ENCODE measurements at regions not wholly inside any gene's neighbourhood (a gene's known extent, or its start where the extent isn't known, plus 50 kb on each side); places are given as distances from the start of the nearest gene placed in this dataset.

DNA sequence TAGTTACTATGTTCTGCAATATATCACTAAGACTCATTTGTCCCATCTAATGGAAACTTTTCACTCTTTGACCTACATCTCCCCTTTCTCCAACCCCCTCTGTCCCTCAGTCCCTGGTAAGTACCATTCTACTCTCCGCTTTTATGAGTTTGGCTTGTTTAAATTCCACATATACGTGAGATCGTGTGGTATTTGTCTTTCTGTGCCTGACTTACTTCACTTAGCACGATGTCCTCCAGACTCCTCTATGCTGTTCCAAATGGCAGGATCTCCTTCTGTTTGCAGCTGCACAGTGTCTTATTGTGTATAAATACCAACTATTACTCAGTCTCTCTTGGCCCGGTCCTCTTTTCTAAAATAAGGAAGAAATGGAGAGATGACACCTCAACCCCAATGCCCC lies 205.4 kb upstream of the NTM start:
- Histone ChIP-seq H3K36me3 (ENCODE audit: control insufficient read depth, insufficient read depth, low read length) (no peaks in the 10 kb centered on the region), H3K79me2 (ENCODE audit: control insufficient read depth, insufficient read depth, low read length) (no peaks in the 10 kb centered on the region)

DNA sequence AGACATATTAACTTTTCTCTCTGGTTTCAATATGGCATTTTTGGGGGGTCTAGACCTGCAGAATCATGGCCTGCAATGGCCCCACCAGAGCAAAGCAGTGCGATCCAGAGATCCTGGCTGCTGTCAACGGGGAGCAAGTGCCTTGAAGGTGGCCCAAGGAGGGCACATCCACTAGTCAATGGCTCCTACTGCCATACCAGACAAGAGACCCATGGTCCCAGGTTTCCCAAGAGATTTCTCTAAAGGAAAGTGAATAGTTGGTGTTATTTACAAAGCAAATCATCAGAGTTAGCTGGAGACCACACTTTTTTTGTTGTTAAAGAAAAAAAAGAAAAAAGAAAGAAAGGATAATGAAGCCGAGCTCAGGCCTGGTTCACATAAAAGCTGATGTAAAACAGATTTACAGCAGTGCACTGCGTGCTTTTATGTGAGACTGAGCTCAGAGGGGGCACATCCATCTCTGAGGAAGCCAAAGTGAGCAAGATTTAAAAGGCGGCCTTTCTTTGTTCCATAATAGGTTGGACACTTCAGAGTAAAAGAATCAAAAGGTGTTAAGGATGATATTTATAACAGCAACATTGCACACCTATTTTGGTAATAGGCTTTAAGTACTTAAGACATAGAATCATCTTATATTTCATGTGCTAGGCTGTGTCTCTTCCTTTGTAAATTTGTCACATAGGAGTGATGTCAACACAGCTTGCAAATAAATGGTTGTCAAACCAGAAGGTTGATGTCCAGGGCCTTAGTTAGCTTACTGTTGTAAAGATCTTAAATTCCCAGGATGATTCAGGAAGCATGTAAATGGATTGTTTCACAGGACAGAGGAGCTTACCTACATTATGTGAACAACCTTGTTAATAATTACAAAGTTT lies 201.3 kb upstream of the NTM start:
- Histone ChIP-seq H4K5ac (ENCODE audit: low read length) (no peak overlapping the region), H3K18ac (ENCODE audit: low read length) (no peak overlapping the region), H3K4me3 (ENCODE audit: low read length) (no peak overlapping the region), H3K4ac (ENCODE audit: low read depth, low read length) (no peak overlapping the region), H2BK15ac (replicated peaks; ENCODE audit: low read depth) (no peak overlapping the region), H3K27ac (ENCODE audit: low read depth, low read length) (no peak overlapping the region), H3K56ac (ENCODE audit: low read length) (no peak overlapping the region), H3K79me1 (ENCODE audit: low read length) (no peaks in the 10 kb centered on the region), H3K36me3 (ENCODE audit: control insufficient read depth, insufficient read depth, low read length) (no peaks in the 10 kb centered on the region), H3K27me3 (ENCODE audit: insufficient read depth, low read length, poor library complexity) (no peaks in the 10 kb centered on the region), H3K4me2 (ENCODE audit: low read length) (no peak overlapping the region), H2AK5ac (ENCODE audit: low read length) (no peak overlapping the region), H2BK5ac (ENCODE audit: low read length) (no peak overlapping the region), H3K9ac (ENCODE audit: low read length) (no peak overlapping the region), H4K8ac (ENCODE audit: low read depth, low read length) (no peak overlapping the region), H3K23ac (ENCODE audit: low read length) (no peak overlapping the region), H3K79me2 (ENCODE audit: control insufficient read depth, insufficient read depth, low read length) (no peaks in the 10 kb centered on the region), H3K4me1 (ENCODE audit: control insufficient read depth, low read depth, low read length) (peaks cover 1% of the 10 kb centered on the region), H2BK120ac (ENCODE audit: low read depth, low read length) (no peak overlapping the region)
- no peak for DNase-seq
- no CpG with 5 or more reads among the region's 5 CpGs for WGBS (ENCODE audit: extremely low coverage, insufficient coverage, low lambda C conversion rate)

More for the DNA sequence above, 205.4 kb upstream of the NTM start:
- Histone ChIP-seq H3K4me2 (ENCODE audit: low read length) (no peak overlapping the region), H3K4ac (ENCODE audit: low read depth, low read length) (no peak overlapping the region), H3K27ac (ENCODE audit: low read depth, low read length) (no peak overlapping the region), H3K4me1 (ENCODE audit: control insufficient read depth, low read depth, low read length) (no peaks in the 10 kb centered on the region), H4K8ac (ENCODE audit: low read depth, low read length) (no peak overlapping the region), H3K9ac (ENCODE audit: low read length) (no peak overlapping the region), H3K56ac (ENCODE audit: low read length) (no peak overlapping the region), H2AK5ac (ENCODE audit: low read length) (no peak overlapping the region), H2BK5ac (ENCODE audit: low read length) (no peak overlapping the region), H3K4me3 (ENCODE audit: low read length) (no peak overlapping the region), H2BK120ac (ENCODE audit: low read depth, low read length) (no peak overlapping the region), H3K18ac (ENCODE audit: low read length) (no peak overlapping the region), H3K79me1 (ENCODE audit: low read length) (no peaks in the 10 kb centered on the region), H3K23ac (ENCODE audit: low read length) (no peak overlapping the region), H3K27me3 (ENCODE audit: insufficient read depth, low read length, poor library complexity) (no peaks in the 10 kb centered on the region), H2BK15ac (replicated peaks; ENCODE audit: low read depth) (no peak overlapping the region), H4K5ac (ENCODE audit: low read length) (no peak overlapping the region)
- no peak for DNase-seq
- no CpG with 5 or more reads among the region's 5 CpGs for WGBS (ENCODE audit: extremely low coverage, insufficient coverage, low lambda C conversion rate)

DNA sequence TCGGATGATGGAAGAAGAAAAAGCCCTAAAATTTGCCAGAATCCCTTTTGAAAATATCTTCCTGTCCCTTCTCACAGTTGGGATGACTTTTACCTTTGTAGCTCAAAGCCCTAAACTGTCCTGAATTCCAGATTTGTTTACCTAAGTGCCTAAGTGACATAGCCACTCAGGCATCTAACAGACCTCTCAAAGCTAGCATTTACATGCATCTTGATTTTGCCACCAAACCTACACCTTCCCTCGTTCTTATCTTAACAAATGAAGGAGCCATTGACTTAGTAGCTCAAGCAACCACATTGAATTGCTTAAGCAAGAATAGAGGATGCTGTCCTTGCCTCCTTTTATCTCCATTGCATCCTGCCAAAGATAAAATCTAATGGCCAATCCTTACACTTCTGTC lies 198.4 kb upstream of the NTM start:
- Histone ChIP-seq H2BK120ac (ENCODE audit: low read depth, low read length) (no peak overlapping the region), H3K23ac (ENCODE audit: low read length) (no peak overlapping the region), H4K8ac (ENCODE audit: low read depth, low read length) (no peak overlapping the region), H2BK5ac (ENCODE audit: low read length) (no peak overlapping the region), H3K18ac (ENCODE audit: low read length) (no peak overlapping the region), H2BK15ac (replicated peaks; ENCODE audit: low read depth) (no peak overlapping the region), H3K79me2 (ENCODE audit: control insufficient read depth, insufficient read depth, low read length) (no peaks in the 10 kb centered on the region), H3K56ac (ENCODE audit: low read length) (no peak overlapping the region), H3K4ac (ENCODE audit: low read depth, low read length) (no peak overlapping the region), H3K4me3 (ENCODE audit: low read length) (no peak overlapping the region), H2AK5ac (ENCODE audit: low read length) (no peak overlapping the region), H3K27ac (ENCODE audit: low read depth, low read length) (no peak overlapping the region), H3K27me3 (ENCODE audit: insufficient read depth, low read length, poor library complexity) (no peaks in the 10 kb centered on the region), H3K79me1 (ENCODE audit: low read length) (no peaks in the 10 kb centered on the region), H4K5ac (ENCODE audit: low read length) (no peak overlapping the region), H3K4me1 (ENCODE audit: control insufficient read depth, low read depth, low read length) (peaks cover 1% of the 10 kb centered on the region), H3K9ac (ENCODE audit: low read length) (no peak overlapping the region), H3K36me3 (ENCODE audit: control insufficient read depth, insufficient read depth, low read length) (no peaks in the 10 kb centered on the region), H3K4me2 (ENCODE audit: low read length) (no peak overlapping the region)
- DNase-seq: peak; percentile 96
- WGBS (ENCODE audit: extremely low coverage, insufficient coverage, low lambda C conversion rate): no CpG with 5 or more reads among the region's 2 CpGs

DNA sequence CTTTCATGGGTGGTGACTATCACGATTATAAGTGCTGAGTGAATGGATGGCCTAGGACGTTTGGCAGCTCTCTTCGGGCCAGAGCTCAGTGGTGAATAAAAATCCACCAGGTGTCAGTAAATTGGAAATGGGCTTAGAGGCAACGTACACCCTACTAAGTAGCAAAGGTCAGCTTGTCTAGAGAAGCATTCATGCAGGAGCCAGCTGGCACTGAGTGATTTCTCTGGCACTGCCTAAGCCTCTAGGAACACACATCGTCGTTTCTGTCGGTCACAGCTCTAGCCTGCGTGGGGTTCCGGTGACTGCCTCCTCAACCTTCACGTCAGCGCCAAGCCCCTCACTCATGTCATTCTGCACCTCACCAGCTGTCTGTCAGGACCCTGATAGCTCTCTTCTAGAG lies 192.4 kb upstream of the NTM start:
- WGBS (ENCODE audit: extremely low coverage, insufficient coverage, low lambda C conversion rate): no CpG with 5 or more reads among the region's 11 CpGs
- H2BK120ac ChIP-seq (ENCODE audit: low read depth, low read length): no peak overlapping the region
- no peak overlapping the region for H3K4ac ChIP-seq (ENCODE audit: low read depth, low read length)
- H2BK5ac ChIP-seq (ENCODE audit: low read length): no peak overlapping the region
- no peak overlapping the region for H3K56ac ChIP-seq (ENCODE audit: low read length)
- no peak for DNase-seq
- H3K79me1 ChIP-seq (ENCODE audit: low read length): no peaks in the 10 kb centered on the region
- no peaks in the 10 kb centered on the region for H3K4me1 ChIP-seq (ENCODE audit: control insufficient read depth, low read depth, low read length)
- no peaks in the 10 kb centered on the region for H3K79me2 ChIP-seq (ENCODE audit: control insufficient read depth, insufficient read depth, low read length)
- H4K8ac ChIP-seq (ENCODE audit: low read depth, low read length): no peak overlapping the region
- no peak overlapping the region for H3K27ac ChIP-seq (ENCODE audit: low read depth, low read length)
- no peak overlapping the region for H2BK15ac ChIP-seq (replicated peaks; ENCODE audit: low read depth)
- H4K5ac ChIP-seq (ENCODE audit: low read length): no peak overlapping the region
- no peak overlapping the region for H2AK5ac ChIP-seq (ENCODE audit: low read length)
- H3K18ac ChIP-seq (ENCODE audit: low read length): no peak overlapping the region
- no peaks in the 10 kb centered on the region for H3K36me3 ChIP-seq (ENCODE audit: control insufficient read depth, insufficient read depth, low read length)
- H3K4me3 ChIP-seq (ENCODE audit: low read length): no peak overlapping the region
- no peaks in the 10 kb centered on the region for H3K27me3 ChIP-seq (ENCODE audit: insufficient read depth, low read length, poor library complexity)
- no peak overlapping the region for H3K9ac ChIP-seq (ENCODE audit: low read length)
- H3K23ac ChIP-seq (ENCODE audit: low read length): no peak overlapping the region
- H3K4me2 ChIP-seq (ENCODE audit: low read length): no peak overlapping the region

GRCh38 chr11:131178596-131178995 lies 191.8 kb upstream of the NTM start:
- no peak overlapping the region for H4K5ac ChIP-seq (ENCODE audit: low read length)
- H3K9ac ChIP-seq (ENCODE audit: low read length): no peak overlapping the region
- H3K18ac ChIP-seq (ENCODE audit: low read length): no peak overlapping the region
- no peaks in the 10 kb centered on the region for H3K27me3 ChIP-seq (ENCODE audit: insufficient read depth, low read length, poor library complexity)
- H3K4ac ChIP-seq (ENCODE audit: low read depth, low read length): no peak overlapping the region
- no peak overlapping the region for H3K4me3 ChIP-seq (ENCODE audit: low read length)
- H2AK5ac ChIP-seq (ENCODE audit: low read length): no peak overlapping the region
- H3K79me1 ChIP-seq (ENCODE audit: low read length): no peaks in the 10 kb centered on the region
- H2BK5ac ChIP-seq (ENCODE audit: low read length): no peak overlapping the region
- DNase-seq: no peak
- H3K56ac ChIP-seq (ENCODE audit: low read length): no peak overlapping the region
- H3K4me1 ChIP-seq (ENCODE audit: control insufficient read depth, low read depth, low read length): no peaks in the 10 kb centered on the region
- no peak overlapping the region for H3K23ac ChIP-seq (ENCODE audit: low read length)
- H3K79me2 ChIP-seq (ENCODE audit: control insufficient read depth, insufficient read depth, low read length): no peaks in the 10 kb centered on the region
- H2BK15ac ChIP-seq (replicated peaks; ENCODE audit: low read depth): no peak overlapping the region
- H3K4me2 ChIP-seq (ENCODE audit: low read length): no peak overlapping the region
- no peaks in the 10 kb centered on the region for H3K36me3 ChIP-seq (ENCODE audit: control insufficient read depth, insufficient read depth, low read length)
- no peak overlapping the region for H3K27ac ChIP-seq (ENCODE audit: low read depth, low read length)
- WGBS (ENCODE audit: extremely low coverage, insufficient coverage, low lambda C conversion rate): no CpG with 5 or more reads among the region's 3 CpGs
- H2BK120ac ChIP-seq (ENCODE audit: low read depth, low read length): no peak overlapping the region
- H4K8ac ChIP-seq (ENCODE audit: low read depth, low read length): no peak overlapping the region

DNA sequence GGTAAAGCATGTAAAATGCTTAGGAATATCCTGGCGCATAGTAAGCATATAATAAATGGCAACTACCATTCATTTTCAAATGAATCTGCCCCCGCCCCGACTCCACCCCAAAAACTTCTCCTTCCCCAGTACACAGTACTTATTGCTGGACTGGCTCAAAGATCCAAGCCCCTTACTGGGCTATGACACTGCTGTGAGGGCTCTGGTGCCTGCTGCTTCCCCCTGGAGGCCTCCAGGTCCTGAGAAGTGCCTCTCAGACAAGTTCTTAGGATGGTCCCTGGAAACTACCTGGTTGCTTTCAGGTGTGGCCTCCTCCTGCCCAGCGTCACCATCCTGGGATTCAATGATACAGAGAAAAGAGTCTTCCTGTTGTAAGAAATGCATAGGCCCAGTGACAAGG lies 190.6 kb upstream of the NTM start:
- Histone ChIP-seq H3K9ac (ENCODE audit: low read length) (no peak overlapping the region), H4K8ac (ENCODE audit: low read depth, low read length) (no peak overlapping the region), H3K4ac (ENCODE audit: low read depth, low read length) (peak overlapping the region; percentile 27), H3K4me2 (ENCODE audit: low read length) (no peak overlapping the region), H2BK120ac (ENCODE audit: low read depth, low read length) (no peak overlapping the region), H2BK5ac (ENCODE audit: low read length) (no peak overlapping the region), H3K79me1 (ENCODE audit: low read length) (no peaks in the 10 kb centered on the region), H3K27me3 (ENCODE audit: insufficient read depth, low read length, poor library complexity) (no peaks in the 10 kb centered on the region), H4K5ac (ENCODE audit: low read length) (no peak overlapping the region), H3K4me3 (ENCODE audit: low read length) (no peak overlapping the region), H3K18ac (ENCODE audit: low read length) (no peak overlapping the region), H2AK5ac (ENCODE audit: low read length) (no peak overlapping the region), H3K56ac (ENCODE audit: low read length) (no peak overlapping the region), H3K27ac (ENCODE audit: low read depth, low read length) (no peak overlapping the region), H3K4me1 (ENCODE audit: control insufficient read depth, low read depth, low read length) (no peaks in the 10 kb centered on the region), H3K79me2 (ENCODE audit: control insufficient read depth, insufficient read depth, low read length) (no peaks in the 10 kb centered on the region), H2BK15ac (replicated peaks; ENCODE audit: low read depth) (no peak overlapping the region), H3K23ac (ENCODE audit: low read length) (no peak overlapping the region), H3K36me3 (ENCODE audit: control insufficient read depth, insufficient read depth, low read length) (no peaks in the 10 kb centered on the region)
- DNase-seq: peak; percentile 37
- WGBS (ENCODE audit: extremely low coverage, insufficient coverage, low lambda C conversion rate): no CpG with 5 or more reads among the region's 4 CpGs

Measured in mesendoderm (in vitro differentiated cells).